GM18517 (cell line): ENCODE measurements at regions not wholly inside any gene's neighbourhood (a gene's known extent, or its start where the extent isn't known, plus 50 kb on each side); places are given as distances from the start of the nearest gene placed in this dataset.
"Not testable (repeated sequence)": the region's sequence is repeated elsewhere in the genome, so short reads cannot be mapped to it uniquely, and the experiment has no call there.

Source experiments
- ATAC-seq: cut with Tn5 transposase; IDR thresholded peaks from one replicate; pipeline ENCODE4 v1.9.1; 2021; ENCODE audit warnings: mild to moderate bottlenecking, moderate library complexity; ENCODE audit not compliant: unreplicated experiment

DNA sequence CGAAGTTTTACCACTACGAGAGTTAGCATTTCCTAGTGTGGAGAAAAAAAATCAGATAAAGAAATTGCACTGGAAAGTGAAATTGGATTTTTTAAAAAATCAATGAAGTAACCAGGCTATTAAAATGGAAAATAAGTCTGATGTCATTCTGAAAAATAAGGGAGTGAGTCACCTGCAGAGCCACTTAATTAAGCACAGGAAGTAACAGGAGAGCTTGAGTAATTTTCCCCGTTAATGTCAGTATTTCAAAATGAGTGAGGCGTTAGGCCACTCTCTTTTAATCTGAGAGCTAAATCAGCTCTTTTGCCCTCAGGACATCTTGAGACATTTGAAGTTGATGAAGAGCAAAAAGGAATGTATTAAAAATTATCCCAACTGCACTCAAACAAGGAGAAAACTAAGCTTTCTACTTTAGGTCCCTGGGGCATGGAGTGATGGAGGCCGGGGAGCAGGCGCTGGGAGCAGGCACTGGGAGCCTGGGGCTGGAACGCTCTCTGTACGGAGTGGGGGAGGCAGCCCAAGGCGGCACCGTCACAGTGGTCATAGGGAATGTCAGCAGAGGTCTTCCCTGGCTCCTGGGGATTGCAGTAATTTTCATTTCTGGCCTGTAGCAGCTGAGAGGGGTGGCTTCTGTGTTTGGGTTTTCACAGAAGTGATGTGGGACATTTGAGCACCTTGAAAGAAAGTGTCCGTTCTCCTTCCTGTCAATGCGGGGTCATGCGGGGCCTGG is 194.6 kb downstream of the BCL2L11 start:
- ATAC-seq = not testable (repeated sequence)

DNA sequence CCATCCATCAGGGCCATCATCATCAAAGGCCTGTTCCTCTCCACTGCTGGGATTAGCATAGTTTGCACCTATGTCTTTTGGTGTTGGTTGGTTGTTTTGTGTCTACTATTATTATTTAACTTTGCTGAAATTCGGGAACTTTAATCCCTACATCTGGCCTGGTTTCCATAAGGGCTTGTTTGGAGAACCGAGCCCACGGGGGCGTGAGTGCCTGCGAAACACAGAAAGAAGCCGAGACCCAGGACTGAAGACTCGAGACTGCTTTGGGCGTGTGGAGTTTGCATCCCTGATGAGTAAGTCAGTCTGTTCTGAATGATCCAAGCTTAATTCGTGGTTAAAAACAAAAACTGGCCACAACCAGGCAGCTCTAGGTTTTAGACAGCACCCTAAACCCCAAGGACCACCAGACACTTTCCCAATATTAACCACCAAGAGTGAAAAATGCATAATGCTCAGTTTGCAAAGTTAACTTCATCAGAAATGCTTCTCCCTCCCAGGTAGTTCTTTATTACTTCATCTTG is 195.6 kb downstream of the BCL2L11 start:
- ATAC-seq = not testable (repeated sequence)

DNA sequence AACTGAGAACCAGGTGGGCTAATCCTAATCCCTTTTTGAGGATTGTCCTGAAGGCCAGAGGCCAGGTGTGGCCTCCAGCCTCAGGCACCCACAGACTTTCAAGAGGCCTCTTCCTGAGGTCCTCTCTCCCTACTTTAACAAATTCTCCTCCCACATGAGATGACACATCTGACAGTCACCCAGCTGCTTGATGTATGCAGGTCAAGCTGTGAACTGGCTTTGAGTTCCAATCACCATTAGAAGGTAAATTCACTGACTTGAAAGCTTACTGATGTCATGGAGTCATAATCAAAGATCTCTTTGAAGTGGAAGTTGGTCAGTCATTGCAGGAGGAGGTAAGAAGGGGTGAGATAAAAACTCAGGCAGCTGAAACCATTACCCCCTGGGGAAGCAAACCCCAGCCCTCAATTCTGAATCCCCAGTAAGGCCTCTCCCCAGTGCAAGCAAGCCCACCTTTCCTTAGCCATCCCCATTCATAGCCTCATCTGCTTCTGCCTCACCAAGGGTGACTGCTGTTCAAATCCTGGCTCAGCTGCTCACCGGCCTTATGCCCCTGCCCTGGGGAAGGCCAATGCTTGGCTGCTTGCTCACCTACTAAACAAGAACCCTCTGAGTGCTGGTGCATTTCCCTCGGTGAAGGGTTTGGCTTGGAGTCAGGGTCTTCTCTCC is 196.3 kb downstream of the BCL2L11 start:
- not testable (repeated sequence) for ATAC-seq

DNA sequence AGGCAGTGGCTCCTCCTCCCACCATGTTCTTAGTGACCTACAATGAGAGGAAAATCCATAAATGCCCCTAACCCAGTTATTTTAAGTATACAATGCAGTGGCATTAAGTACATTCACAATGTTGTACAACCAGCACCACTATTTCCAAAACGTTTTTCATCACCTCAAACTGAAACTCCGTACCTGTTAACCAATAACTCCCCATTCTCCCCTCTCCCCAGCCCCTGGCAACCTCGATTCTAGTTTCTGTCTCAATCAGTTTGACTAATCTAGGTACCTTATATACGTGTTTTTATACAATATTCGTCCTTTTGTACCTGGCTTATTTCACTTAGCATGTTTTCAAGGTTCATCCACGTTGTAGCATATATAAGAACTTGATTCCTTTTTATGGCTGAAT is 198.8 kb downstream of the BCL2L11 start:
- peak; percentile 73 for ATAC-seq

DNA sequence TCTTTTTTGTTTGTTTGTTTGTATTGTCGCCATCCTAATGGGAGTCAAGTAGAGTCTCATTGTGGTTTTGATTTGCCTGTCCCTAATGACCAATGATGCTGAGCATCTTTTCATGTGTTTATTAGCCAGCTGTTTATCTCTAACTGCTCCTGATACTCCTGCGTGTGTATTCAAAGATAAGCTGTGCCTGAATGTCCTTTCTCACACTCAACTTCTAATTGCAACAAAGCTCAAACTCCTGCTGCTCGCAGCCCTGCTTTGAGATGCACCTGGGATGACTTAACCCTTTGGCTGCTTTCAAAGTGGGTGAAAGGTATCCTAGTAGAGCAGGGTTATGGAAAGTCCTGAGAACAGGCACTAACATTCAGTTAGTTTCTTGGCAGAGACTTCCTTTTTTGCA is 199.6 kb downstream of the BCL2L11 start:
- ATAC-seq = not testable (repeated sequence)

DNA sequence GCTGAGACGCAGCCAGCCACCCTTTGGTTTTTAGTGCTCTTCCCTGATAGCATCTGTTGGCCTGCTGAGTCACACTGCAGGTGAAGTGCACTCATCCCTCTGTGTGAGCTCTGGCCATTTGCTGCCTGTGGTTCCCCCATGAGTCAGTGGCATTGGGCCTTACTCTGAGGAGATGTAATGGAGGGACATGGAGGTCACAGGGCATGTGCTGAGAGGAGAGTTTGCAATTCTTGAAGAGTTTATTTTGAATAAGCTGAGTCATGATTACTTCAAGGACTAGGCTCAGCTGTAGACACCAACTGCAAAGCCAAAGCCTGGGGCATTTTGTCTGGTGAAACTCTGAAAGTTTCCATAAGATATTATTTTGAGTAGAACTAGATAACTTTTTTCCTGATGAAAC is 200.3 kb downstream of the BCL2L11 start:
- not testable (repeated sequence) for ATAC-seq

DNA sequence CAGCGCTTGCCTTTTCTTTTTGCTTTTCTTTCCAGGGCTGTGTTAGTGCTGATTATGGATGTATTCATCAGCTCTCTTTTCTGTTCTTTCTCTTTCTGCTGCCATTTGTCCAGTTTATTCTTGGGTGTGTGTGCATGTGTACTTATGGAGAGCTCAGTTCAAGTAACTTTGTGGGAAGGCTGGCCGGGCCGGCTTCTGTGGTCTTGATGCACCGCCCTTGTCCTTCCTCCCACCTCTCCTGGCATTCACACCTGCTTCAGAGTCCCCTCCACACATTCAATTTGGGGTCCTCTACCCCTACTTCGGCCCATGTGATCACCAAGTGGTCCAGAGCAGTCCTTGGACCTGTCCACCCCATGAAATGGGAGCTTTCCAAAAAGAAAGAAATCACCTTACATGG is 202.7 kb downstream of the BCL2L11 start:
- not testable (repeated sequence) for ATAC-seq

DNA sequence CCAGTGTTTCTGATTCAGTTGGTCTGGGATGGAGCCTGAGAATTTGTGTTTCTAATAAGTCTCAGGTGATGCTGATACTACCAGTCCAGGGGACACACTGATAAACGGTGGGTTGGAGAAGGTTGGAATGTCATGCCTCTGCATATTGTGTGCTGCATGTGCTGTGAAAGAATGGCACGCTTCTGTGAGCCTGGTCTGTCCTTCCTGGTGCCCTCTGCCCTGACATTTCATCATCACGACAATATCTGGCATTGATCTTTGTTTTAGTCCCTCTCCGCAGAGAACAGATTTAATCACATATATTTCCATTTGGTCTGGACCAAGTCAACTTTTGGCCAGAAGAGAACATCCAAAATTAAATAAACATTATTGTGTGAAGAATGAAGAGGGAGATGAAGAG is 207.0 kb downstream of the BCL2L11 start:
- not testable (repeated sequence) for ATAC-seq

DNA sequence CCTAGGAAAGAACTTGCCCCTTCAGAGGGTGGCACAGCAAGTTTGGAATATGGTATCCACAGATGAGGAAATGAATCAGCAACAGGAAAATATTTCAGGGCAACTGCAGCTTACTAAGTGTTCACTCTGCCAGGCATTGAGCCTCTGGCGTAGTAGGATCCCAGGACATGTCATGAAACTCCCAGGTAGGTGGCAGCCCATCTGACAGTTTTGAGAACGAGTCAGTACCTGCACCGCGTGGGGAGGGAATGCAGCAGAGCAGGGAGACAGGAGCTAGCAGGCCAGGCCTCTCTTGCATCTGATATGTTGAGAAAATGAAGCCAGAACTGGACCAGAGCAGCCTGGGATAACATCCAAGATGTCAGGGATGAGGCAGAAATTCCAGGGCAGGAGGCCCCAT is 208.6 kb downstream of the BCL2L11 start:
- not testable (repeated sequence) for ATAC-seq

DNA sequence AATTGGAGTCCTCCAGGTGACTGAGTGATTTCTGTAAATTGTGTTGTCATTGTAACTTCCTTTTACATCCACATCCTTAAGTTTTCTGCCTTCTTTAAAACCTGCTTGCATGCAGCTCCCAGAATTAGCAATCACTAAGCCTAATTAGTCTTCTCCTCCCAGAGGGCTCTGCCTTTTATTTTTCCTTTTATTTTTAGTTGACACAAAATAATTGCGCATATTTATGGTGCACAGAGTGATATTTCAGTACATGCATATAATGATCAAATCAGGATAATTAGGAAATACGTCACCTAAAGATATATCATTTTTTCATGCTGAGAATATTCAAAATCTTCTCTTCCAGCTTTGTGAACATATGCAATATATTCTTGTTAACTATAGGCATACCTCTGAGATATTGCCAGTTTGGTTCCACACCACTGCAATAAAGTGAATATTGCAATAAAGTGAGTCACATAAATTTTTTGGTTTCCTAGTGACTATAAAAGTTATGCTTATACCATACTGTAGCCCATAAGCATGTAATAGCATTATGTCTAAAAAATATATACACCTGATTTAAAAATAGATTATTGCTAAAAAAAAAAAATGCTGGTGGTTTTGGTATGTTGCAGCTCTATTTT is 210.5 kb downstream of the BCL2L11 start:
- ATAC-seq = not testable (repeated sequence)

DNA sequence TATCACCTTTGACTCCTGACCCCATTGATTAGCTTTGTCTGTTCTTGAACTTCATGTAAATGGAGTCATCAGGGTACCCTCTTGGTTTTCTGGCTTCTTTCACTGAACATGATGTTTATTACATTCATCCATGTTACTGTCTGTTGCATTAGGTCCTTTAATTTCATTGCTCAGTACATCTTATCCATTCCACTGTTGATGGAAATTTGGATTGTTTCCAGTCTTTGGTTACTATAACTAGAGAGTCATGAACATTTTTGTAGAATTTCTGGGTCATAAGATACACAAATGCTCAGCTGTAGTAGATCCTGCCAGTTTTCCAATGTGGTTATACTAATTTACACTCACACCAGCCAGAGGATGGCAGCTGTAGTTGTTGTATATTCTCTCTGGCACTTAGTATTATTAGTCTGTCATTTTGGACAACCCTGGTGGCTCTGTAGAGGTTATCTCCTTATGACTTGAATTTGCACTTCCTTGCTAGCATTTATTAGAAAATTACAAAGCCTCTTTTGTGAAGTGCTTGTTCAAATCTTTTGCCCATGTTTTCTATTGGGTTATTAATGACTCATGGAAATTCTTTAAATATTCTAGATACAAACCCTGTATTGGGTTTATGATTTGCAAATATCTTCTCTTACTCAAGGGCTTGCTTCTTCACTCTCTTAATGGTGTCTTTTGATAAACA is 214.7 kb downstream of the BCL2L11 start:
- ATAC-seq = not testable (repeated sequence)

DNA sequence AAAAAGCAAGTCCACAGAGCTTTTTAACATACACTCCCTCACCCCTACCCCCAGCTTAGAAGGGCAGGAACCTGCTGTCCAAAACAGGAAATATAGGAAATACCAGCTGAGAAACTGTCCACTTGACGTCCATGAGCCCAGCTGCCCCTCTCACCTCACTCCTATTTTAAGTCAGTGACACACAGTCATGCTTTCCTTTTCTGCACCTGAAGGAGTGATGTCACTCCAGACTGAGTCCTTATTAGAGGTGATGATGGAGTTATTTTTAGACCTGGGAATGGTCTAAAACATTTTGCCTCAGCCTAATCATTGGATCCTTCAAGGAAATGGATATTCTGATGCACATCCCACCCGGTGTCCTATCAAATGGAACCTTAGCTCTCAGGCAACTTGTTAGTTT is 217.8 kb downstream of the BCL2L11 start:
- not testable (repeated sequence) for ATAC-seq

DNA sequence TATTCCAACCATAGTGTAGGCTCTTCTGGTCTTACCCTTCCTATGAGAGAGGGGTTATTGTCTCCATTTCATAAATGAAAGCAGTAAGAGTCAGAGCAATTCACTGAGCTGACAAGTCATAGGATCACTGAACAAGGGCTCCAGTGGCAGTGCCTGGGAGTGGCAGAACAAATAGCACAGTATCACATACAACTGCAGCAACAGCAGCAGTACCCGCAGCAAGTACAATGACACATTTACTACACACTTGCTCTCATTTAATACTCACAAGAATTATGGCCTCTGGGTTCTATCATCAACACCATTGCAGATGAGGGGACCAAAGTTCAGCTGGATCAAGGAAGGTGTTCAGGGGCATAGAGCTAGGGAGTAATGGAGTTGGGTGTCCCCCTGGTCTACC is 218.8 kb downstream of the BCL2L11 start:
- ATAC-seq = not testable (repeated sequence)

DNA sequence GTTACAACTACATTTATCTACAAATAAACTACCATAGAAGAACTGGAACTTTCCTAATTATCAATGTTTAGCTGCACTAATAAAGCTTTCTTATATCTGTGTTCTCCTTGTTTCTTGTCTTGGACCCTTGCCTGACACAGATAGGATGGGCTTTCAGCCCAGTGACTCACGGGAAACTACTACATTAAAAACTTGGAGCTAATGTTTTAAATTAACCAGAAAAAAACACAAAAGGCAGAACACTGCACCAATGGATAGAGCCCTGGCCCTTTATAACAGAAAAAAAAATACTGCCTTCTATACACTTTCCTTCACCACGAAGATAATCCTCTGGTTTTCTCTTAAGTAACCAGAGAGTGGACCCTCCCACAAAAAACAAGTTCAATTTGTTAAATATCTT is 223.9 kb downstream of the BCL2L11 start:
- not testable (repeated sequence) for ATAC-seq

DNA sequence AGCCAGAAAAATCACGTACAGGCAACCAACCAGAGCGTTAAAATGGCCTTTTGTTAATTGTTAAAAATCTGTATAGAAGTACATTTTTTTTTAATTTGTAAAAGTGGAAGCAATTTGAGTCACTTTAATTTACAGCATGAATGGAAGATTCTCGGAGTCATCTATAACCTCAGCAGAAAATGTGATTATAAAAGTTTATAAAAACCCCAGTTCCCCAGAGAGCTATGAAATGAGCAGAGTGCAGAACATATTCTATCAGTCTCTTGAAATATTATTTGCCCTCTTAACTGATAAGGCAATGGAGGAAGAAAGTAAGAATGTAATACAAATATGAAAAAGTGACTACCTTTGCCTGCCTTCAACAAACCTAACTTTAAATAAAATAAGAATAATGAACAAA is 224.7 kb downstream of the BCL2L11 start:
- ATAC-seq = not testable (repeated sequence)

DNA sequence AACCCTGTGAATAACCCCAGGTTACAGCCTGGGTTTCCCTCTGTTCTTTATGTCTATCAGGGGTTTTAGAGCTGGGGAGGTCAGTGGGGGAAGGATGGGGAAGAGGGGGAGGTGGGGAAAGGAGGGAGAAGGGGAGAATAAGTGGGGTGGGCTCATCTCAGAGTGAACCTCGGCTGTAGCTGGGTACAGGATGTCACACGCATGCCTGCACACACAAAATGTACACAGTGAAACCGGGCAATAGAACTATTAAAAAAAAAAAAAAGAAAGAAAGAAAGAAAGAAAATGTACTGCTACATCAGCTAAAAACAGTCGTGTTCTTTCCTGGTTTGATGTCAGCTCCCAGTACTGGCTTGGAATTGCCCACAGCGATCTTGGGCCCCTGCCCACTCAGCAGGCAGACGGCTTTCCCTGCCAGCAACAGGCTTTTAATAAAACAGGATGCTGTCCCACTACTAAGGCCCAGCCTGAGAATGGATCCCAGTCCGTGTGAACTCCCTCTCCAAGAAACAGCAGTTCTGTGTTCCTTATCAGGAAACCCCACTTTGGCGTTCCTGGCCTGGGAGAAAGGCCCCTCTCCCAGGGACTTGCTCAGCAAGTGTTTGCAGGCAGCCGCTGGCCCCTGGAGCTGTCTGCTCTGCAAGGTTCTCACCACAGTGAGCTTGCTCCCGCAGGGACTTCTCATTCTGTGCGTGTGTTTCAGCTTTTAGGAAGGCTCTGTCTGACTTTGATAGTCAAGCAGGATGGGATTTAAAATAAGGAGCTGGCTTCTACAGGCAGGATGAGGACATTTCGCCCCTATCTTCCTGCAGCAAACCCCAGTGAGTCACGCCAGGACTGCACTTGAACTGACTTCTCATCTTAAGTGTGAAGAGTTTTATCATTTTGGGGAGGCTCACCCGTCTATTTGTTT is 225.6 kb downstream of the BCL2L11 start:
- ATAC-seq = not testable (repeated sequence)

DNA sequence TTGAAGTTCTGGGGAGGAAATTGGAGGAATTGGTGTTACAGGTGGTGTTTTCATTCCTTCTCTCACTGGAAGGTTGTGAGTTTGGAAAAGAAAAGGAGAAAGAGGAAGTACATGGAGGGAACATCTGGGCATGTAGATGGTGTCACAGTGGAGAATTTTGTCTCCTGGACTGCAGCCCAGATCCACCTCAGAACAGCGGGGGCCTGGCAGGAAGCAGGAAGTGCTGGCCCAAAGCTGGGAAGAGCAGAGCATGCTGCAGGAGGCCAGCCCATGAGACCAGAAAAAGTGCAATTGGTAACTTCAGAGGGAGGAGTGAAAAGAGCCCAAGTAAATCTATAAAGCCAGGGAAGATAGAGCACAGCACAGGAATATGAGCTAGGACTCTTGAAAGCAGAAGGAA is 227.0 kb downstream of the BCL2L11 start:
- not testable (repeated sequence) for ATAC-seq

DNA sequence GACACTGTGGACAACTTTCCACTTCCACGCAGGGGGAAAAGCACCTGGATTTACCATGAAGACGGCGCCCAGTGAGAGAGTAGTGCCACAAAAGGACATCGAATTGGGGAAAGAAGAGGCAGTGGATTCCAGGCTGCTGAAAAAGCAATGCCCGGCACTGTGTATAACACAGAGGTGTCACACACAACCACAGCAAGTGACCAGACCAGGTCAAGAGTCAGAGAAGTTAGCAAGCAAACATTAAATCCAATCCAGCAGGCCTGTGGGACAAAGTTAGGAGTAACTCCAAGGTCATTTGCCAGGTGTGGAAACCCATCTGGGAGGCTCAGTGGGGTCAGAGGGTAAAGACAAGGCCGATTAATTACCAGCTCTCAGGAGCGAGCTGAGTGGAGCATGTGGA is 227.6 kb downstream of the BCL2L11 start:
- not testable (repeated sequence) for ATAC-seq

DNA sequence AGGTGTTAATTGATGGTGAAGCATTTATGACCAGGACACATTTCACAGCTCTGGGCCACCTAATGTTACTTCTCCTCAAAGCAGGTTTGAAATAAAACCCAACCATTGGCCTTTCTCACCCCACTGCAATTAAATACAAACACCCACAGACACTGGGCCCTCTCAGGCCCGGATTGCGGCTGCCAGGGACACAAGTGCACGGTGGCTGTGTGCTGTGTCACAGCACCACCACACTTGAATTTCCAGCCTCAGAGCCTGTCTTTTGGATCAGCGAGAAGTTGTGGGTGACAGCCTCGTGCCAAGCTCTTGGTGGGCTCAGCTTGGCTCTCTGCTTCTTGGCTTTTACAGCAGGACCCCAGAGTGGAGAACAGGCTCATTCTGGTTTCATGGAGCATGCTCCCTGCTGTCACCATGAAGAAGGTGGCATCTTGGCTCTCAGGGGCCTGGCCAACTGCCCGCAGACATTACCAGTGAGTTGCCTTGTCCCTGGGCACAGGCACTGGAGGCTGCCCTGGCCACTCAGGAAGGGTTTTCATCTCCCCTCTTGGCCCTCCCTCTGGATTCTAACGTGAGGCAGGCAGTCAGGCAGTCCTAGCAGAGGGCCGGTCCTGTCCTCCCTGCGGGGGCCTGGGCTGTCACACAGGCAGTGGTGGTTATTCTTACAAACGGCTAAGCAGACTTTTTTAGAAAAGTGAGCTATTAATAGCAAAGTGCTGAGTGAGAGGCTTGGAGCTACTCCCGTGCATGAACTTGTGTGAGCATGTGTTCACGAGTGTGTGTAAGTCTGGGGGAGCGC is 234.5 kb downstream of the BCL2L11 start:
- ATAC-seq = not testable (repeated sequence)
